GM19463 (cell line): ENCODE measurements at regions not wholly inside any gene's neighbourhood (a gene's known extent, or its start where the extent isn't known, plus 50 kb on each side); places are given as distances from the start of the nearest gene placed in this dataset.
"Not testable (repeated sequence)": the region's sequence is repeated elsewhere in the genome, so short reads cannot be mapped to it uniquely, and the experiment has no call there.

Source experiments
- ATAC-seq: cut with Tn5 transposase; IDR thresholded peaks from one replicate; pipeline ENCODE4 v1.9.1; 2021; ENCODE audit warnings: mild to moderate bottlenecking, moderate library complexity; ENCODE audit not compliant: unreplicated experiment

DNA sequence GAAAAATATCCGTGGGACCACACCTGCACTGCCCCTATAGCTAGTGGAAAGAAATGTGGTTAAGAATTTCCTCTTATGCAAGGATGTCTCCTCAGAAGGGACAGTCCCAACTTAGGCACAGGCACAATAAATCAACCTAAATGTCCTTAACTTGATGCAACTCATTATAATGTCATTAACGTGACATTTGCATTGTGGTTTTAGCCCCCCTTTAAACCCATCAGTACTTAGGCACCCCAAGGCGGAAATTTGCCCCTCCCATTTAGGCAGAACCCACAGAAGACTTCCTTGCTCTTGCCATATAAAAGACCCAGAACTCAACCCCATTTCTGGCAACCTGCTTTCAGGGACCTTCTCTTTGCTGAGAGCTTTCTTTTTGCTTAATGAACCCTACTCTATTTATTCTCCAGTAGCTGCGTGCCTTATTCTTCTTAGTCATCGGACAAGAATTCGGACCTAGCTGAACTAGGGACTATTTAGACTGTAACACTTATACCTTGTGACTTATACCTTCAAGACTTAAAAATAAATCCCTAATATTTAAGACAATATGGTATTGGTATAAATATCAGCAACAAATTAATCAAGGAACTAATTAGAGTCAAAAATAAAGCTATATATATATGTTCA lies 1281.6 kb upstream of the TMEFF2 start:
- peak; percentile 44 for ATAC-seq

DNA sequence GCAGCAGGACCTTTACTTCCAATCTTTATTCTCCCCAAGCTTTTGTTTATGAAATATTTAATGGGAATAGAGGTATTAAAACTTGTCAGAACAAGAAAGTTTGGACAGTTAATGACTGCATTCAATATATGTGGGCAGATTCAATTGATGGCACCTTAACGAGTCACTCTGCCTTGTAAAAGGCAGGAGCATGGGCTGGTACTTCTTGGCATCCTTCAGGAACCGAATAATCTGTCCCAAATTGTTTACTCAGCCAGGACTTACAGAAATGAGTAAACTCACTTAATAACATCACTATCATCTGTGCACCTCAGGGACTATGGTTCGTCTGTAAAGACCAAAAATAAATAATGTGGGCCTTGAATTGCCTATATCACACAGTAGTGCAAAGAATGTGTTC lies 1280.3 kb upstream of the TMEFF2 start:
- ATAC-seq: no peak

DNA sequence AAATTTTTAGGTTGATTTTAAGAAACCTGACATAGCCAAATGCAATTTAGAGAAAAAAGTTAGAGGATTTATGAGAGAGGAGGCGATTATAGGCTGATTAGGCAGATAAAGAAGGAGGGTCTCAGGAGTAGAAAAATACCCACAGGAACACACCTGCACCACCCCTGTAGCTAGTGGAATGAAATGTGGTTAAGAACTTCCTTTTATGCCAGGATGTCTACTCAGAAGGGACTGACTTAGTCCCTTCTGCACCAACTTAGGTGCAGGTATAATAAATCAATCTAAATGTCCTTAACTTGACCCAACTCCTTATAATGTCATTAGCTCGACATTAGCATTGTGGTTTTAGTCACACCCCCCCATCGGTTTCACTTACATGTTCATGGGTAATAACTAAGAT lies 1274.5 kb upstream of the TMEFF2 start:
- ATAC-seq: no peak

DNA sequence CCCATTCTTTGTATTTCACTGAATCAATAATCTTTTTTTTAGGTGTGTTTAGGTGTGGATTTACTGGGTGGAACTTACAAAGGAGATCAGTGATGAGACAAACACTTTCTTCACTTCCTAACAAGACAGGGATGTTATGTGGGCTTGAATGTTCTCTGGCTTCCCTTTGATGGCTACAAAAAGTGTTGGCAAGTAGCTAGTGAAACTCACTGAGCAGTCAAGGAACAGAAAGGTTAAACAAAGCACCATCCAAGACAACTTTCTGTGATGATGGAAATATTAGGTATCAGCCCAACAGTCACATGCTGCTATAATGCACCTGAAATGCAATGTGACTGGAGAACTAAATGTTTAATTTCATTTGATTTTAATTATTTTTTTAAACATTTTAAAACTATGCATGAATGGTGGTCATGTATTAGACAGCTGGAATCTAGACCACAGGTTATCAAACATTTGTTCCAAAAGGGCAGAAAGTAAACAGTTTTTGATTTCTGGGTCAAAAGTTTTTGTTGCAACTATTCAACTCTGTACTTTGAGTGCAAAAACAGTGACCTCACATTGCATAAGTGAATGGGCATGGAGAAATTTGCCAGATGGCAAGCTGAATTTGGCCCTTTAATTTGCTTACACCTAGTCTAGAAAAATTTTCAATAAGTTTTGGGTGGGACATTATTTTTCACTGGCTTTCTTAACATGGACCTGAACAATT lies 1272.7 kb upstream of the TMEFF2 start:
- no peak for ATAC-seq

DNA sequence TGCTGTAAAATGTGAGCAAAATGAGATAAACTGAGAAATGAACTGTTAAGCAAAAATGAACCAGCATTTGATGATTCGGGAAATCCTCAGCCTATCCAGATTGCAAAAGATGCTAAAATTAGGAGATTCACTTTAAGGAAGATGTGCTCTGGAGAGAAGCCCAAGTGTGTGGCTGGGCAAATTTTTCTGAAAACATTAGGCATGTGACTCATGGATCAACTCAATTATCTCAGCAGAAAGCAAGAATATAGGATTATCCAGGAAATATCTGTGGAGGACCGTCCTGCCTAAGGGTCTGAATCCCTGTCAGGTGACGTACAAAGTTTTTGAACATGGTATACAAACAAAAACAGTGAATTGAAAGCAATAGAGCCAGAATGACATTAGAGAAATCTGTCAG lies 1268.3 kb upstream of the TMEFF2 start:
- no peak for ATAC-seq

DNA sequence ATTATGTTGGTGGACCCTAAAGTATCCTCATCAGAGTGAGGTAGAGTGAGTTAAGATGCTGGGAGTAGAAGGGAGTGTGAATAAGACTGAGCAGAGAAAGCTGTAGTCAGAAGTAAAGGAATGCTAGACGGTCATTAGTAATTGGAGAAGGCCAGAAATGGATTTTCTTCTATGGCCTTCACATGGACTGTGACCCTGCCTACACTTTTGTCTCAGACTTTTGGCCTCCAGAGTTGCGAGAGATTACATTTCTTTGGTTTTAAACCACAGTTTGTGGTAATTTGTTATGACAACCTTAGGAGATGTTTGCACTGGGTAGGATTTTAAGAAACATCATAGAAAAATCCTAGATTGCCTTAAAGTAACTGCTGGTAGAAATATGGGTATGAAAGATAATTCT lies 1267.7 kb upstream of the TMEFF2 start:
- no peak for ATAC-seq

DNA sequence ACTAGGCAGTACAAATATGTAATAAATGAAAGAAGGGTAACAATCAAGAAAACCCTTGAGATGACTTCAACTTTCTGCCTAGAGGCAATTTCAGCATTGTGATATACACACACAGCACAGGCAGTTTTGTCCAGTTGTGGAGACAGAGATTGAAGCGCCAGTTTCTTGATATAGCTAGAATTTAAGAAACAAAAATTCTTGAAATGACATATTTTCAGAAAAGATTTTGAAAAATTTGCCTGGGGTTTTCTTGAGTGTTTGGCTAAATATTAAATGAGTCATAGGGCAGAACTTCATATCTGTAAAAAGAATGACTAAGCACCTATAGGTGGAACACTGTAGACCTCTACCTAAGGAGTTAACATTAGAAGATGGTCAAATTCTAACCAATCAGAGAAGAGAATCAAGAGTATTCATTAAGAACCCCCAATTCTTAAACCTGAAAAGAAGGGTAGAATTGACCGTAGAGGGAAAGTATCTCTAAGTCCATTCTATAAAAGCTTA lies 1266.8 kb upstream of the TMEFF2 start:
- peak; percentile 70 for ATAC-seq

DNA sequence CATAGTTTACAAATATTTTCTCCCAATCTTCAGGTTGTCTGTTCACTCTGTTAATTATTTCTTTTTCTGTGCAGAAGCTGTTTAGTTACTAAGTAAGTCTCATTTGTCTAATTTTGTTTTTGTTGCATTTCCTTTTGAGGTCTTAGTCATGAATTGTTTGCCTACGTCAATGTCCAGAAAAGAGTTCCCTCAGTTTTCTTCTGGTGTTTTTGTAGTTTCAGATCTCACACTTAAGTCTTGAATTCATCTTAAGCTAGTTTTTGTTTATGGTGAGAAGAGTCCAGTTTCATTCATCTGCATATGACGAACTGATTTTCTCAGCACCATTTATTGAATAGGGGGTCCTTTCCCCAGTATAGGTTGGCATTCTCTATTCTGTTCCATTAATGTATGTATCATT lies 1252.2 kb upstream of the TMEFF2 start:
- ATAC-seq: peak; percentile 59

DNA sequence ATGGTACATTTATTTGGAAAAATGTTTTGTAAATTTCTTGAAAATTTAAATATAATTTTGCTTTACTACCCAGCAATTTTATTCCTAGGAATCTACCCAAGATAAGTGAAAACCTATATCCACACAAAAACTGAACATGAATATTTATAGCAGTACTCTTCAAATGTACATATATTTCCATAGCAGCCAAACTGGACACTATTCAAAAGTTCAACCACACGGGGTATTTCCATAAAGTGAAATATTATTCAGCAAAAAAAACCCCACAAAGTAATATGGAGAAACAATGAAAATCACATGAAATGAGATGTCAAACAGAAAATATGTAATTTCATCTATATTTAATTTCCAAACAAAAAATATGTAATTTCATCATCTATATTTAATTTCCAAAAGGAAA lies 1247.6 kb upstream of the TMEFF2 start:
- ATAC-seq: no peak

DNA sequence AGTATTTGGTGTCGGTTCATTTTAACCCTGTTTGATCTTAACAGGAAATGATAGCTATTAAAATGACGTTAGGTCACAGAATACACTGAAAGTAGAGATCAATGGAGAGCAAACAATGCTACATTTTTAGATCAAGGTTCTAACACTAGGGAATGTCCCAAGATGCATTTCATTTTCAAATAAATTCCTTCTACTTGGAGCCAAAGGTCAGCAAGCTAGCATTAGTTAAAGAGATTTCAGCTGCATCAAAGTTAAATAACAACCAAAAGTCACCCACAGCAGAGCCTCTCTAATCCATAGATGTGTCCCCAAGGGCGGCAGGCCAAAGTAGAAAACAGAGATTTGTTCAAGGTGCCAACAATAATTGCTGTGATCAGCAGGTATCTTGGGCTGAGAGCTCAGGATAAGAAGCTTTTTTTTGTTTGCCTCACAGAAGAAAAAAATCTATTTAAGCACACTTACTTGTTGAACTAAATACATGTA lies 1233.6 kb upstream of the TMEFF2 start:
- no peak for ATAC-seq

DNA sequence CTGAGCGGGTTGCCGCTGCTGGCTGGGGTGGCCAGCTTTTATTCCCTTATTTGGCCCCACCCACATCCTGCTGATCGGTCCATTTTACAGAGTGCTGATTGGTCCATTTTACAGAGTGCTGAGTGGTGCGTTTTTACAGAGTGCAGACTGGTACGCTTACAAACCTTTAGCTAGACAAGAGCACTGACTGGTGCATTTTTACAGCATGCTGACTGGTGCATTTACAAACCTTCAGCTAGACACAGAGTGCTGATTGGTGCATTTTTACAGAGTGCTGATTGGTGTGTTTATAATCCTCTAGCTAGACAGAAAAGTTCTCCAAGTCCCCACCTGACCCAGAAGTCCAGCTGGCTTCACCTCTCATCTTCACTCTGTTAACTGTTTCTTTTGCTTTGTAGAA lies 1217.6 kb upstream of the TMEFF2 start:
- not testable (repeated sequence) for ATAC-seq

DNA sequence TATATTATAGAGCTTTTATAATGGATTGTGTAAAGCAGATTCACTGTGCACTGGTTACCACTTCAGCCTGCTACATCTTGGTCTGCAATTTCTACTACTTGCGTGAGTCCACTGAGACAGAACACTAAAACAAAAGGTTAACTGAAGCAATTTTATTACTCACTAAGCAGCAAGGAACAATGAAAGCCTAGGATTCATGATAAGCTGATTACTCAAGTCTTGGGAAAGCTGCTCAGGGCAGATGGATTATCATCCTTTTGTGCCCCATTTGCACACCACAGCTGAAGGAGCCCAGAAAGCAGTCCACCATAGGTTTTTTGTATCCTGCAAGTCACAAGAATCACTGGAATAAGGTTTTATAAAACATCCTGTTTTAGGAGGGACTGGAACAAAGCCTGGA lies 1215.2 kb upstream of the TMEFF2 start:
- ATAC-seq: no peak

DNA sequence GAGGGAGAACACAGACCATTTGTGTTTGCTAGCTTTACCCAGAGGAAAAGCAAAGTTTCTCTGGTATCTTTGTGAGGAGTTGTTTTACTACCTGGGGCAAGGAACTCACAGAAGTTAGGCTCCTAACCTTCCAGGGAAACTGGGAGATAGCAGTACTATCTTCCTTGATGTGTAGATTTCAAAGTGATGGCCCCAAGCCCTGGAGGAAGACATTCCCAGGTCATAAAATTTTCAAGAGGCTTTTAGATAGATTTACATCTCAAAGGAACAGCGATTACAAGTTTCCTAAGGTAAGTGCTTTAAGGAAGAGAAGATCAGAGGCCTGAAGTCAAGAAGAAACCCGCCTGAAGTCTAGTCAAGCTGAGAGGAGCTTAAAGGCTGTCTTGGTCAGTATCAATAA lies 1187.8 kb upstream of the TMEFF2 start:
- ATAC-seq: no peak

DNA sequence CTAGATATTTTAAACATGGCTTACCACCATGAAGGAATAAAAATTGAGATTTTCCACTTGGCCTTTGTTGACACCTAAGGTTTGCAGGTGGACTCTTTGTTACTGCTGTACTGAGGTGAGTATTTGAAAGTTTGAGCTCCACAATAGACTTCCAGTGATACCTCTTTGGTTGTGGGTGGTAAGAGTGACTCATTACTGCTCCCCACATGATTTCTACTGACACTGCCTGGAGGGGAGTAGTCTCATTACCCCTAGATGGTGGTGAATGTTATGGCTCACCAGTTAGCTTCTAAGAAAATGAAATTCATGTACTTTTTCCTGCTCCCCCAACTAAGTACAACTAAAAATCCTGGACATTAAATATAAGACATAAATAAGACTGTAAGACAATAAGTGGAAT lies 1183.1 kb upstream of the TMEFF2 start:
- peak; percentile 72 for ATAC-seq

DNA sequence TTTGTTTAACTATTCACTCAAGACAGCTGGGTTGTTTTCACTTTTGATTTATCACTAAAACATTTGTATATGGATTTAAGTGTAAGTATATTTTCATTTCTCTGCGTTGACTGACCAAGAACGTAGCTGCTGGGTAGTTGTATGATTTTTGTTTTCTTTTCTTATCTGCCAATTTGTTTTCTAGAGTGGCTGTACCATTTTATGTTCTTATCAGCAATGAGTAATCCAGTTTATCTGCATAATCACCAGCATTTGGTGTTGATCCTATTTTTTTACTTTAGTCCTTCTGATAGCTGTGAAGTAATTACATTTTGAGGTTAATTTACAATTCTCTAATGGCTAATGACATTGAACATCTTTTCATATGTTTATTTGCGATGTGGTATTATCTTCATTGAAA lies 1178.4 kb upstream of the TMEFF2 start:
- no peak for ATAC-seq

DNA sequence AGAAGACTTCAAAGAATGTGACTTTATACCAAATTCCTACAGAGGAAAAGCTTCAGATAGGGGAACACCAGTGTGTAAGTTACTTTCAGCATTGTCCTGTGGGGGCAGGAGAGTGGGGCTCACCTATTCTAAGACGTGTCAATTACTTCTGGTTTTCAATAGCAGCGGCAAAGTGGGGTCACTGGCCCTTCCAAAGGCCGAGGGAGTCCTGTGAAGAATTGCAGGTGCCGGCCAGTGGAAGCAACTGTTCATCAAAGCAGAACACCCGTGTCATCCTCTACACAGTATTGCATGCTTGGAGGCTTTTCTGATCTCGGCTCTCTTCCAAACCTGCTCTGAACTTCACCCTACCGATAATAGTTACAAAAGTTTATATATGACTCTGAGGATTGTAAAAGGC lies 1176.5 kb upstream of the TMEFF2 start:
- ATAC-seq: no peak

DNA sequence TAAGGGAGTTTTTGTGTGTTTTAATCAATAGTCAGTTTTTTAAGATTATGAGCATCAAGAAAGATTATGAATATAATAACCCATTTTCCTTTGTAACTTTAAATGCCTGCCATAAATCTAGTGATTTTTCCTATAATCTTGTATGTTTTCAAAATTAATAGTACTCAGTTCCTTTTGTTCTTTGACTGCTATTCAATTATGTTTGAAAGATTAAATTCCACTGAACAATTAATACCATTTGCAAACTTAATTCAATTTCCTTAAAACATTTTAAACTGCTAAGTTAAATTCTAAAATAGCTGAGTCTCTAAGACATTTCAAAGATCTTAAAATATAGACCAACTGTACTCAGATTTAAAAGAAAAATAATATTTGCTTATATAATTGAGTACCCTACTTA lies 1173.9 kb upstream of the TMEFF2 start:
- no peak for ATAC-seq

DNA sequence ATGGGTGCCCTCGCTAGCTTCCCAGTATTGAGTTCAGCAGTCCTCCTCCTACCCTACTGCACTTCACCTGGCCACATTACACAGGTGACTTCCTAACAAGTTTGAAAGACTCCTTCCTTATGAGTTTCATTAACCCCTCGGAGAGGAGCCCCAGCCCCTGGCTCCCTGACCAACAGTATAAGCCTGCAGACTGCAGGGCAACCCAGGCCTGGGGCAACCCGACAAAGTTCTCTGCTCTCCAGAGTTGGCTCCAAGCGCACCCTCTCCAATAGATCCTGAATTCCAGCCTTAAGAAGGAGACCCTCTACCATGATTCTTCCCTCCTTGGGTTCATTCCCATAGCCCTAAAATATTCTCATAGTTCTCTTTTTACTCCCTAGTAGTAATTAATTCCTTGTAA lies 1162.8 kb upstream of the TMEFF2 start:
- ATAC-seq: no peak

DNA sequence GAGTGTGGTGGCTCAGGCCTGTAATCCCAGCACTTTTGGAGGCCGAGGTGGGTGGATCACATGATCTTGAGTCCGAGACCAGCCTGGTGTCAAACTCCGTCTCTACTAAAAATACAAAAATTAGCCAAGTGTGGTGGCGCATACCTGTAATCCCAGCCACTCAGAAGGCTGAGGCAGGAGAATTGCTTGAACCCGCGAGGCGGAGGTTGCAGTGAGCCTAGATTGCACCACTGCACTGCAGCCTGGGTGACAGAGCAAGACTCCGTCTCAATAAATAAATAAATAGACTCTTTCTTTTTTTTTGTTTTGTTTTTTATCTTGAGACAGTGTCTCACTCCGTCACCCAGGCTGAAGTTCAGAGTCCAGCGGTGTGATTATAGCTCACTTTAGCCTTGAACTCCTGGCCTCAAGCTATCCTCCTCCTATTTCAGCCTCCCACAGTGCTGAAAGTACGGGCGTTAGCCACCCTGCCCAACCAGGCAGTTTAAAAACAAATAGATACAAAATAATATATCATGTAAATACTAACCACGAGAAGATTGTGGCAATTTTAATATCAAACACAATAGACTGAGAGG lies 1158.0 kb upstream of the TMEFF2 start:
- not testable (repeated sequence) for ATAC-seq

DNA sequence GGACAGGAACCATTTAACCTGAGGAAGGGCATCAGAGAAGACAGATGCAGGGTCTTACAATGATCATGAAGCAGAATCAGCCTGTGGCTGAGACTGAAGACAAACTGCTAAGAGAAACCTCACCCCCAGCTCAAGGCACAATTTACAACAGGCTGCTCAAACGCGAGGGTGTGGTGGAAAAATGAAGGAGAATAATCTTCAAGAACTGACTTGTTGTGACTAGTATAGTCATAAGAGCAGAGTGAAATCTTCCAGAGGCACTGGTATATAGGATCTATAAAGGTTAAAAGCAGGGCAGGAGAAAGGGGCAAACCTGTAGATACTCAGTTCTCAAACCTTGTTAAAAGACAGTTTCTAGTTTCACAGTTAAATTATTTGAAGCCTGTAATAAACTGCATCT lies 1155.8 kb upstream of the TMEFF2 start:
- ATAC-seq: no peak

DNA sequence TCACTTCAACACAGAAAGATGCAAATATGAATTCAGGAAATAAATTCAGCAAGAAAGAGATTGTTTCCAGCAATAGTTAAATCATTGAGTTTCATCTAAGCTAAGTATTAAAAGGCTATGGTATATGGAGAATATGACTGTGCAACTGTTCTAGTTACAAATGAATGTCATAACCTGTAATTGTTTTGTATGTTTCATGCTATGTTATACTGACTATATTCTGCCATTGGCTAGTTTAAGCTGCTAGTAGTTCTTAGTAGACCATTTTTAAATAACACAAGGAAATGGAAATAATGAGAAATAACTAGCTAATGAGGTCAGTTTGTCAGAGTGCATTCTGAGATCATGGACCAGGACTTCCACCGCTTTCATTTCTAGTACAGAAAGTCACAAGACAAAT lies 1154.9 kb upstream of the TMEFF2 start:
- no peak for ATAC-seq

DNA sequence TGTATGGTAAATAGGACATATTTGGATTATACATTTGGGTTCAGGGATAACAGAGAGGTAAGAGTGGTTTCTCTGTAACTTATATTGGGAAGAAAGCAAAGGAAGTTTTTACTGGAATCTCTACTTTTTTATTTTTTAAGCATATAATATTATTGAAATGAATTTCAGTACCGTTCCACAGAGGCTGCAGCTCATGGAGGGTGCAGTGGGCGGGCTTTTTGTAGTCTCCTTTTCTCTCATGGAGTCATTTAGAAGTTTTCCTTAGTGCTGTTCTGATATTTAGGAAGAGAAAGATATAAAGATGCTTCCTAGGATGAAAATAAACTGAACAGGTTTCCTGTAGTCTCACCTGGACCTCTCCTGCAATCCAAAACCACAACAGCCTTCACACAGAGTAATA lies 1153.3 kb upstream of the TMEFF2 start:
- no peak for ATAC-seq
